ENCODE measurements at regions not wholly inside any gene's neighbourhood (a gene's known extent, or its start where the extent isn't known, plus 50 kb on each side); places are given as distances from the start of the nearest gene placed in this dataset.

DNA sequence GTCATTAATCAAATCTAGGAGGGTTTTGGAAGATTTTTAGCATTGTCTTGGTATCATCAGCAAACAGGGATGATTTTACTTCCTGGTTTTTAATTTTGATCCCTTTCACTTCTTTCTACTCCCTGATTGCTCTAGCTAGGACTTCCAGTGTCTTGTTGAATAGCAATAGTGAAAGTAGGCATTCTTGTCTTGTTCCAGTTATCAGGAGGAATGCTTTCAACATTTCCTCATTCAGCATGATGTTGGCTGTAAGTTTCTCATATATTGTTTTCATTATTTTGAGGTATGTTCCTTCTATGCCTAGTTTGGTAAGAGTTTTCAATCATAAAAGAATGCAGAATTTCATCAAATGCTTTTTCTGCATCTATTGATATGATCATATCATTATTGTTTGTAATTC, 244.2 kb upstream of the CLEC14A start:
- no peak for DNase-seq

GRCh38 chr14:38496092-38496491, 240.2 kb upstream of the CLEC14A start:
- no peak for DNase-seq

GRCh38 chr14:38490273-38490672, 234.4 kb upstream of the CLEC14A start:
- no peak for DNase-seq

GRCh38 chr14:38485026-38485425, 229.1 kb upstream of the CLEC14A start:
- DNase-seq = no peak

DNA sequence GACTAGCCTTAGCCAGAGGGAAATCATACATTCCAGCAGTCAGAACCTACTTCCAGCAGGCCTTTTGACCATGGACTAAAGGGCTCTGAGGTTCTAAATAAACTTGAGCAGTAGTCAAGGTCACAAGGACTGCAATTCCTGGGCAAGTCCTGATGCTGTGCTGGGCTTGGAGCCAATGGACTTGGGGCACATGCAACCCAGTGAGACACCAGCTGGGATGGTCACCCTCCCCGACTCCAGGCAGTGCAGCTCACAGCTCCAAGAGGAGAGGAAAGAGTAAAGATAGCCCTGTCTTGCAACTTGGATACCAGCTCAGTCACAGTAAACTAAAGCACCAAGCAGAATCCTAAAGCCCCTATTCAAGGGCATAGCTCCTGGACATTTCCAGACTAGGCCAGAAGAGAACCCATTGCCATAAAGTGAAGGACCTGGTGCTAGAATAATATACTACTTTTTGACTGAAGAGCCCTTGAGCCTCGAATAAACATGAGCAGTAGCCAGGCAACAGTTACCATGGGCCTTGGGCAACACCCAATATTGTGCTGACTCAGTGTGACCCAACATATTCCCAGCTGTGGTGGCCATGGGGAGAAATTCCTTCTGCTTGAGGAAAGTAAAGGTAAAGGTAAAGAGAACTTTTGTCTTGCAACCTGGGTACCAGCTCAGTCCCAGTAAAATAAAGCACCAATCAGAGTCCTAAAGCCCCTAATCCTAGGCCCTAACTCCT, 226.2 kb upstream of the CLEC14A start:
- DNase-seq = no peak

DNA sequence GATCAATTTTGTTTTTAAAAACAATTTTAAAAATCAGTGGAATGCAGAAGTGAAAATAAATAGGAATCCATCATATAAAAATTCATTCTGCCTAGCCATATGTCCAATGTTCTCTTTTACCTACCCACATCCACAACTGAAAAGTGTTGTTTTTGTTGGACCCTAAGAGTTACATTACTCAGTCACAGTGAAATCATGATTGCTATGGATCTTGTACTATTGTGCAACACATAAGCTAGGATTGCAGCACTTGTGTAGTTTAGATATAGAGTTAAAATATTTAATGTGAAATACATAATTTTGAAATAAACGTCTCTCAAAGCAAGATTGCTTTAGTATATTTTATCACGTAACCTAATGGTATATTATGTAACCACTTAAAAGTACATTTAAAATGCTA, 213.3 kb upstream of the CLEC14A start:
- DNase-seq = no peak

DNA sequence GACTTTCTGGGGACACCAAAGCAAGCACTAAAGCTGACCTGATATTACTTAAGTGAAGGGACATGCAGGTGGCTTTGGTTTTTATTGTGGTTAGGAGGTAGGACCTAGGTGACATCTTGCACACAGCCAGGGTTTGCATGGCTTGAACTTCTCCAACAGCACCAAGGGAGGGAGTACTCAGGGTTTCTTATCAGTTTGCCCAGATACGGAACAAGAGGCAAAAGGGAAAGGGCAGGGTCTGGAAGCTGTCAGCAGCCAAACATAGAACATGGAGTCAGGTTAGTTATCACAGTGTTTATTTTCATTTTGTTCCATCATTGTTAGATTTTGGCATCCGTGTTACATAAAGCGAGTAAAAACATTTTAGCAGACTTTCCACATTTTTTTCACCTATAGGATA, 186.3 kb upstream of the CLEC14A start:
- DNase-seq = no peak

GRCh38 chr14:38432186-38432585, 176.3 kb upstream of the CLEC14A start:
- DNase-seq = no peak

DNA sequence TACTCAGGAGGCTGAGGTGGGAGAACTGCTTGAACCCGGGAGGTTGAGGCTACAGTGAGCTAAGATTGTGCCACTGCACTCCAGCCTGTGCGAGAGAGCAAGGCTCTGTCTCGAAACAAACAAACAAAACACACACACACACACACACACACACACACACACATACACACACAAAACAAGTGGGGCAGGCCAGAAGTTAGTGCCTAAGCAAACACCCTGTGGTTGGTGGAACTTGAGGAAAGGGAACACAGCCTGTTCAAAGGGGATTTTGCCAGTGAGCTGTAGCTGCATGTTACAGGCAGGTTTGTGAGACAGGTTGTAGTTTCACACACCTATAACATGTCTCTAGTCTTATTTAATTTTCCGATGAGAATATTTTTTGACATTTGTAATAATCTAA, 175.3 kb upstream of the CLEC14A start:
- no peak for DNase-seq

GRCh38 chr14:38430522-38430921, 174.6 kb upstream of the CLEC14A start:
- no peak for DNase-seq

- DNase-seq = no peak
Measured at GRCh38 chr14:38425324-38425976, 169.6 kb upstream of the CLEC14A start.

- no peak for DNase-seq
Measured at GRCh38 chr14:38420048-38420447, 164.2 kb upstream of the CLEC14A start.

DNA sequence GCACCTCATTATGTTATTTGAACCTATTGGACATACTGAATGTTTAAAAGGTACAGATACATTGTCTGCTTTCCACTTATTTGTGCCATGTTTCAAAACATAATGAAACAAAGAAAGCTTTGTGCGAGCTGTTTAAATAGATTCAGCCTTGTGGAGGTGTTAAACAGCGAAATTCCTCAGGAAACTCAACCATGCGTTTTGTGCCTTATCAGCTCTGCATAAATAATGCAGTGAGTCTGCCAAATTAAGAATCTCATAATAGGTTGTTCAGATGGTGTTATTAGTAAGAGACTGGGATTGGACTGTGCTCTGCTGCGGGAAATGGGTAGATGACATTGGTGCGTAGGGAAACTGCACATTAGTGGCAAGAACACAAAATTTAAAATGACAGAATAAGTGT, 163.7 kb upstream of the CLEC14A start:
- no peak for DNase-seq

- no peak for DNase-seq
Measured at GRCh38 chr14:38412654-38413053, 156.8 kb upstream of the CLEC14A start.

- DNase-seq = no peak
Measured at GRCh38 chr14:38410442-38410841, 154.5 kb upstream of the CLEC14A start.

GRCh38 chr14:38409071-38409705, 153.3 kb upstream of the CLEC14A start:
- no peak for DNase-seq

DNA sequence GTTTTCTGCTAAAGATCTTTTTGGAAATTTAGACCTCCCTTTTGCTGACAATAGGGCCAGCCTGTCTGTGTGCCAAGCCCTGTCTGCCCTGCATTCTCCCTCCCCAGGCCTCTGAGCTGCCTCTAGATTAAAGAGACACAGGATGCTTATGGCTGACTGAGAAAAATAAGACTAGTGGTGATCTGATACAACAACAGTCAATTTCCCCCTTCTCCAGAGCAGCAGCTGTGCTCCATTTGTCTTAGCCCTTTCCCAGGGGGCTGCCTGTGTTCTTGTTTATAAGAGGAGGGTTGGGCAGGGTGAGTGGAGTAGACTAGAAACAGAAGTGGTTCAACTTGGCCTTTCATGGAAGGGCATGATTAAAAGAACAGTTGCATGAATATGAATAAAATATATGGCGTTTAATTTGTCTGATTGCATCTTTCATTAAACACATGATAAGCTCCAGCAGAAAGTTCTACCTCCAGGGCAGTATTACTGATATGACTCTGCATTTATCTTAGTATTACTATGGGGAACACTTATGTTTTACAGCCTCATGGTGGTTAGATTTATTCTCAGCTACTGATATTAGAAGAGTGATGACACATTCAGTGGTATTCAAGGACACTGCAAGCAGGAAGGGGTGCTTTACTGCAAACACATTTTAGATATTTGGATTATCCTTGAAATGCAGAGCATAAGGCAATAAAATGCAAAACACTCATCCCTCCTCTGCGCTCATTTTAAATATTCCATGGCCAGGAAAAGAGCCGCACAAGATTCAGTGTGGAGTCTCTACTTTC, 150.2 kb upstream of the CLEC14A start:
- DNase-seq = no peak

DNA sequence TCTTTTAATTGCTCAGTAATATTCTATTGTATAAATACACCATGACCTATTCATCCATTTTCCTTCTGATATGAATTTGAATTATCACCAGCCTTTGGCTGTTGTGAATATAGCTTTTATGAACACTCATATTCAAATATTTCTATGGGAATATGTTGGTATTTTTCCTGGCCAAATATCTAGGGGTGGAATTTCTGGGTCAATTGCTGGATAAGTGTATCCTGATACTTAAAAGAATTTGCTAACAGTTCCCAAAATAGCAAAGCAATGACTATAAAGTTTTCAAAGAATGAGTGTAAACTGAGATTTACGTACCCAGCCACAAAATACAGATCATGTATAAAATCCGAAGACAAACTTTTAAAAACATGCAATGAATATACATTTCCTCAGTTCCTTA, 148.7 kb upstream of the CLEC14A start:
- DNase-seq = no peak

- no peak for DNase-seq
Measured at GRCh38 chr14:38404100-38404541, 148.2 kb upstream of the CLEC14A start.

DNA sequence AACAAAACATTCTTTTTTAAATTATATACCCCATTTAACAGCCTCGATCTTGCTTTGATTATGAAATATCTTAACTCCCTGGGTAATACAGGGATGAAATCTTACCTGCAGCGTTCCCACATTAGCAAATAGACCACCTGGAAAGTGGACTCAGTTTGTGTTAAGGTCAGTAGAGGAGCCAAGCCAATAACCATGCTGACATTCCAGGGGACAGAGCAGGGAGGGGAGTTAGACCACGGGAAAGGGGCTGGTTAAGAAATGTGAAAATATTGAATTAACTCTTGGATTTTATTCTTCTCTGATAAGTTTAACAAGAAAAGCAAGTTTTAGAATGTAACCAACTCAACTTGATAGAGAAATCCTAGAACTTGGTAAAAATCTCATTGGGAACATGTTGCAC, 144.9 kb upstream of the CLEC14A start:
- DNase-seq = no peak

DNA sequence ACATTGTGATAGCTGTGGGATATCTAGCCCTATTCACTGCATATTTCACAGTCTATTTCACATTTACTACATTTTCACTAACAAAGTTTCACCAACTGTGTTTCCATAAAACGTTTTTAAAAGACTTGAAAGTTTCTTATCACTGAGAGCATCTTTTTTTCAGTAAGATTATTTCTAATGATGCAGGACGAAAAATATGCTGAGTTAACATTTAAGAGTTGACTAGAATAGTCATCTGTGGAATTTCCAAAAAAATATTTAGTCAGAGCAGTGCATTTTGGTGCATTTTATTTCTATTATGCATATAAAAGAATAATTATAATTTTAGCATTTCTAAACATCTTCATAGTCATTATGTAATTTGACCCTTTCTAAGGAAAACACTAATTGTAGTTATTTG, 143.8 kb upstream of the CLEC14A start:
- no peak for DNase-seq

GRCh38 chr14:38394767-38395166, 138.9 kb upstream of the CLEC14A start:
- no peak for DNase-seq

- DNase-seq = no peak
Measured at GRCh38 chr14:38394064-38394463, 138.2 kb upstream of the CLEC14A start.

Measured in T-helper 9 cell (primary cell).